Astrocyte (in vitro differentiated cells and primary cell): ENCODE measurements at regions not wholly inside any gene's neighbourhood (a gene's known extent, or its start where the extent isn't known, plus 50 kb on each side); places are given as distances from the start of the nearest gene placed in this dataset.

Experiments
- DNase-seq: peaks from one replicate; pipeline ENCODE4 v3.0.0-alpha.2; 2010; ENCODE audit warnings: low read depth
- FAIRE-seq: peaks from 2 replicates; lab custom pipeline; 2011; peaks lifted over from hg19 to GRCh38; lab: Jason Lieb, UNC
- H2AFZ ChIP-seq: 2 replicates; pipeline ENCODE4 v1.6.0; 2012; ENCODE audit warnings: low read depth, low read length, inconsistent platforms
- H3K27ac ChIP-seq: 2 replicates; pipeline ENCODE4 v1.5.1; 2011; ENCODE audit warnings: low read depth, low read length, inconsistent platforms
- H3K27me3 ChIP-seq: 2 replicates; pipeline ENCODE4 v1.6.0; 2011; ENCODE audit warnings: low read length, inconsistent platforms; ENCODE audit not compliant: insufficient read depth
- H3K36me3 ChIP-seq: 2 replicates; pipeline ENCODE4 v1.5.1; 2011; ENCODE audit warnings: low read length, inconsistent platforms; ENCODE audit not compliant: insufficient read depth
- H3K4me1 ChIP-seq: 2 replicates; pipeline ENCODE4 v1.5.1; 2011; ENCODE audit warnings: low read length, inconsistent platforms; ENCODE audit not compliant: insufficient read depth
- H3K4me2 ChIP-seq: 2 replicates; pipeline ENCODE4 v1.6.0; 2012; ENCODE audit warnings: low read length, inconsistent platforms
- H3K4me3 ChIP-seq: 2 replicates; pipeline ENCODE4 v1.5.1; 2011; ENCODE audit warnings: low read depth, mild to moderate bottlenecking, low read length, inconsistent platforms; ENCODE audit not compliant: insufficient read depth
- H3K79me2 ChIP-seq: 2 replicates; pipeline ENCODE4 v1.6.0; 2012; ENCODE audit warnings: mild to moderate bottlenecking, low read length, inconsistent platforms; ENCODE audit not compliant: insufficient read depth
- H3K9ac ChIP-seq: 2 replicates; pipeline ENCODE4 v1.6.0; 2012; ENCODE audit warnings: mild to moderate bottlenecking, low read length, inconsistent platforms
- H3K9me3 ChIP-seq: 2 replicates; pipeline ENCODE4 v1.5.1; 2012; ENCODE audit warnings: low read depth, mild to moderate bottlenecking, low read length, inconsistent platforms; ENCODE audit not compliant: insufficient read depth
- H4K20me1 ChIP-seq: 2 replicates; pipeline ENCODE4 v1.6.0; 2012; ENCODE audit warnings: low read length, inconsistent platforms; ENCODE audit not compliant: insufficient read depth
- H3K27ac Mint-ChIP-seq: one replicate; pipeline ENCODE4 v1.8.0; 2021; ENCODE audit warnings: mild to moderate bottlenecking, mixed read lengths; ENCODE audit not compliant: unreplicated experiment
- H3K27me3 Mint-ChIP-seq: one replicate; pipeline ENCODE4 v1.8.0; 2021; ENCODE audit warnings: low read depth, mixed read lengths; ENCODE audit not compliant: unreplicated experiment
- H3K36me3 Mint-ChIP-seq: one replicate; pipeline ENCODE4 v1.8.0; 2021; ENCODE audit warnings: low read depth, mixed read lengths; ENCODE audit not compliant: unreplicated experiment
- H3K4me1 Mint-ChIP-seq: one replicate; pipeline ENCODE4 v1.8.0; 2021; ENCODE audit warnings: low read depth, mixed read lengths; ENCODE audit not compliant: unreplicated experiment
- H3K4me3 Mint-ChIP-seq: one replicate; pipeline ENCODE4 v1.8.0; 2021; ENCODE audit warnings: mild to moderate bottlenecking, moderate library complexity, mixed read lengths; ENCODE audit not compliant: unreplicated experiment
- H3K9me3 Mint-ChIP-seq: one replicate; pipeline ENCODE4 v1.8.0; 2021; ENCODE audit warnings: mild to moderate bottlenecking, mixed read lengths; ENCODE audit not compliant: unreplicated experiment
- EZH2 ChIP-seq: IDR thresholded peaks from 2 replicates; pipeline ENCODE4 v1.6.1; 2012; ENCODE audit warnings: mild to moderate bottlenecking, low read length, inconsistent platforms; ENCODE audit not compliant: insufficient read depth
- TF ChIP-seq, protein P1 (sequence below): IDR thresholded peaks from 2 replicates; pipeline ENCODE4 v1.5.1; 2011; ENCODE audit warnings: low read depth, mild to moderate bottlenecking, inconsistent platforms, low read length, moderate library complexity; ENCODE audit not compliant: insufficient read depth

DNA sequence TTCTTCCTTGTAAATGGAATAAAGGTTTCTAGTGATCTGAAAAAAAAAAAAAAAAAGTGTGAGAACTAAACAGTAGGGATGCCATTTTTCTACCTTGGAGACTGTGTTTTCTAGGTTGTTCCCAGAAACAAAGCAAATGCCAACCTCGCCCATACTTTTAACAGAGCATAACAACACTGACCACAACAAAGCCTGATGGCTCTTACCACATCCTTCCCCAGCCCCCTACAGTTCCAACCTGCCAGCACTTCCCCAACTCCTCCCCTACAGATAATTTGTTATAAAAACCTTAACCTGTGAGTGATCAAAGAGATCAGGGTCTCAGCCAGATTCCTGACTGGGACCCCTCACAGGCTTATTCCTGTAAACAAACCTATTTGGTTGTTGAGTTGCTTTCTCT lies 940.0 kb downstream of the SH3BGRL start:
- Histone ChIP-seq H2AFZ (no peak overlapping the region), H3K9me3 (no peaks in the 10 kb centered on the region), H3K9ac (no peak overlapping the region), H3K4me3 (no peak overlapping the region), H3K79me2 (no peaks in the 10 kb centered on the region), H3K36me3 (no peaks in the 10 kb centered on the region), H3K27ac (no peak overlapping the region), H3K4me1 (no peaks in the 10 kb centered on the region), H3K4me2 (no peak overlapping the region), H4K20me1 (no peaks in the 10 kb centered on the region), H3K27me3 (no peaks in the 10 kb centered on the region)
- FAIRE-seq: no peak
- H3K9me3 Mint-ChIP-seq: no peaks in the 10 kb centered on the region
- TF ChIP-seq, protein P1, sequence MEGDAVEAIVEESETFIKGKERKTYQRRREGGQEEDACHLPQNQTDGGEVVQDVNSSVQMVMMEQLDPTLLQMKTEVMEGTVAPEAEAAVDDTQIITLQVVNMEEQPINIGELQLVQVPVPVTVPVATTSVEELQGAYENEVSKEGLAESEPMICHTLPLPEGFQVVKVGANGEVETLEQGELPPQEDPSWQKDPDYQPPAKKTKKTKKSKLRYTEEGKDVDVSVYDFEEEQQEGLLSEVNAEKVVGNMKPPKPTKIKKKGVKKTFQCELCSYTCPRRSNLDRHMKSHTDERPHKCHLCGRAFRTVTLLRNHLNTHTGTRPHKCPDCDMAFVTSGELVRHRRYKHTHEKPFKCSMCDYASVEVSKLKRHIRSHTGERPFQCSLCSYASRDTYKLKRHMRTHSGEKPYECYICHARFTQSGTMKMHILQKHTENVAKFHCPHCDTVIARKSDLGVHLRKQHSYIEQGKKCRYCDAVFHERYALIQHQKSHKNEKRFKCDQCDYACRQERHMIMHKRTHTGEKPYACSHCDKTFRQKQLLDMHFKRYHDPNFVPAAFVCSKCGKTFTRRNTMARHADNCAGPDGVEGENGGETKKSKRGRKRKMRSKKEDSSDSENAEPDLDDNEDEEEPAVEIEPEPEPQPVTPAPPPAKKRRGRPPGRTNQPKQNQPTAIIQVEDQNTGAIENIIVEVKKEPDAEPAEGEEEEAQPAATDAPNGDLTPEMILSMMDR: no peak
- no peak for TF ChIP-seq EZH2
- H3K27me3 Mint-ChIP-seq: no peaks in the 10 kb centered on the region
- H3K4me1 Mint-ChIP-seq: no peaks in the 10 kb centered on the region
- H3K4me3 Mint-ChIP-seq: no peak overlapping the region
- no peak for DNase-seq
- no peak overlapping the region for H3K27ac Mint-ChIP-seq
- H3K36me3 Mint-ChIP-seq: no peaks in the 10 kb centered on the region

DNA sequence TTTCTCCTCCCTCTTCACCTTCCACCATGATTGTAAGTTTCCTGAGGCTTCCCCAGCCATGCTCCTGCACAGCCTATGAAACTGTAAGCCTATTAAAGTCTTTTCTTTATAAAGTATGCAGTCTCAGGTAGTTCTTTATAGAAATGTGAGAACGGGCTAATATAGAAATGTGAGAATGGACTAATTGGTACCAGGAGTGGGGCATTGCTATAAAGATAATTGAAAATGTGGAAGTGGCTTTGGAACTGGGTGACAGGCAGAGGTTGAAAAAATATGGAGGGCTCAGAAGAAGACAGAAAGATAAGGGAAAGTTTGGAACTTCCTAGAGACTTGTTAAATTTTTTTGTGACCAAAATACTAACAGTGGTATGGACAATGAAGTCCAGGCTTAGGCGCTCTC lies 959.3 kb downstream of the SH3BGRL start:
- Mint-ChIP-seq H3K36me3 (no peaks in the 10 kb centered on the region), H3K4me3 (no peak overlapping the region), H3K27ac (no peak overlapping the region), H3K27me3 (no peaks in the 10 kb centered on the region), H3K4me1 (no peaks in the 10 kb centered on the region), H3K9me3 (peaks cover 2% of the 10 kb centered on the region)
- Histone ChIP-seq H3K36me3 (no peaks in the 10 kb centered on the region), H3K27me3 (no peaks in the 10 kb centered on the region), H3K4me1 (no peaks in the 10 kb centered on the region), H4K20me1 (no peaks in the 10 kb centered on the region), H3K79me2 (no peaks in the 10 kb centered on the region), H3K9ac (no peak overlapping the region), H3K4me2 (no peak overlapping the region), H3K9me3 (no peaks in the 10 kb centered on the region), H3K27ac (no peak overlapping the region), H2AFZ (no peak overlapping the region), H3K4me3 (no peak overlapping the region)
- DNase-seq (no peak), FAIRE-seq (peak; percentile 75)
- no peak for TF ChIP-seq EZH2
- TF ChIP-seq, protein P1: no peak

- H3K4me1 Mint-ChIP-seq: no peaks in the 10 kb centered on the region
- no peak for TF ChIP-seq EZH2
- TF ChIP-seq, protein P1: no peak
- H3K36me3 Mint-ChIP-seq: no peaks in the 10 kb centered on the region
- Histone ChIP-seq H2AFZ (no peak overlapping the region), H3K27ac (no peak overlapping the region), H3K27me3 (no peaks in the 10 kb centered on the region), H3K4me2 (no peak overlapping the region), H3K9ac (no peak overlapping the region), H3K4me3 (no peak overlapping the region), H3K79me2 (no peaks in the 10 kb centered on the region), H3K4me1 (no peaks in the 10 kb centered on the region), H4K20me1 (no peaks in the 10 kb centered on the region), H3K9me3 (no peaks in the 10 kb centered on the region), H3K36me3 (no peaks in the 10 kb centered on the region)
- H3K4me3 Mint-ChIP-seq: no peak overlapping the region
- H3K9me3 Mint-ChIP-seq: peaks cover 4% of the 10 kb centered on the region
- DNase-seq: no peak
- no peaks in the 10 kb centered on the region for H3K27me3 Mint-ChIP-seq
- FAIRE-seq: no peak
- H3K27ac Mint-ChIP-seq: no peak overlapping the region
Observed at GRCh38 chrX:82163701-82164100, 961.8 kb downstream of the SH3BGRL start.
